K562 (cell line): ENCODE measurements at regions not wholly inside any gene's neighbourhood (a gene's known extent, or its start where the extent isn't known, plus 50 kb on each side); places are given as distances from the start of the nearest gene placed in this dataset.

Source experiments
- CCAR2 ChIP-seq: fragments of 200-400 bp; formaldehyde crosslinking; IDR thresholded peaks from 2 replicates; pipeline ENCODE4 v1.6.1; 2017; ENCODE audit warnings: mild to moderate bottlenecking, low read depth, low read length
- CHD2 ChIP-seq: IDR thresholded peaks from 2 replicates; pipeline ENCODE4 v1.6.1; 2011; ENCODE audit warnings: low read depth, low read length
- MCM3 ChIP-seq: fragments of 450-650 bp; IDR thresholded peaks from 2 replicates; pipeline ENCODE4 v1.6.1; 2016
- NRF1 ChIP-seq, 2 experiments: fragments of 450-650 bp; IDR thresholded peaks in 1 of 2; conservative IDR thresholded peaks in 1 of 2; 2 replicates each; pipeline ENCODE4 v1.6.1; 2014; ENCODE audit warnings: mild to moderate bottlenecking in 2 of 2
- PHF21A ChIP-seq: fragments of 450-650 bp; IDR thresholded peaks from 2 replicates; pipeline ENCODE4 v1.6.1; 2017; ENCODE audit warnings: low read depth, borderline replicate concordance
- RAD51 ChIP-seq: fragments of 450-650 bp; IDR thresholded peaks from 2 replicates; pipeline ENCODE4 v1.7.1; 2016; ENCODE audit warnings: low read depth, mild to moderate bottlenecking, borderline replicate concordance
- TARDBP ChIP-seq: fragments of 450-650 bp; IDR thresholded peaks from 2 replicates; pipeline ENCODE4 v1.6.1; 2016
- ZBTB1 ChIP-seq: sonication (generic); formaldehyde crosslinking; IDR thresholded peaks from 2 replicates; pipeline ENCODE4 v1.8.1; 2023; ENCODE audit warnings: missing genetic modification reagents, low read depth, mild to moderate bottlenecking, borderline replicate concordance
- ZNF232 ChIP-seq: sonication (generic); formaldehyde crosslinking; IDR thresholded peaks from 2 replicates; pipeline ENCODE4 v1.8.0; 2022; ENCODE audit warnings: mild to moderate bottlenecking, missing genetic modification reagents
- TF ChIP-seq, protein P1 (sequence below), 2 experiments: fragments of 450-650 bp; IDR thresholded peaks; 2 replicates each; pipeline ENCODE4 v1.6.1; 2016; ENCODE audit warnings: mild to moderate bottlenecking in 2 of 2, borderline replicate concordance in 1 of 2, low read depth in 1 of 2, moderate library complexity in 1 of 2
- TF ChIP-seq, protein P2 (sequence below): fragments of 450-650 bp; IDR thresholded peaks from 2 replicates; pipeline ENCODE4 v1.6.1; 2018; ENCODE audit not compliant: partially characterized antibody
- TF ChIP-seq, protein P3 (sequence below): fragments of 150-350 bp; conservative IDR thresholded peaks from 2 replicates; pipeline ENCODE4 v1.6.1; 2014; ENCODE audit warnings: low read length
- TF ChIP-seq, protein P4 (sequence below): conservative IDR thresholded peaks from 2 replicates; pipeline ENCODE4 v1.6.1; 2011; ENCODE audit warnings: low read depth, mild to moderate bottlenecking, low read length; ENCODE audit not compliant: control insufficient read depth
- TF ChIP-seq, protein P5 (sequence below), 3 experiments: IDR thresholded peaks in 2 of 3; conservative IDR thresholded peaks in 1 of 3; 2 replicates each; pipeline ENCODE4 v1.5.1; 2011 to 2012; ENCODE audit warnings: low read length in 3 of 3, mild to moderate bottlenecking in 3 of 3, control low read depth in 2 of 3, improper control_type of control experiment in 1 of 3, inconsistent platforms in 1 of 3, low read depth in 1 of 3, mixed read lengths in 1 of 3, moderate library complexity in 1 of 3; ENCODE audit not compliant: insufficient read depth in 2 of 3

DNA sequence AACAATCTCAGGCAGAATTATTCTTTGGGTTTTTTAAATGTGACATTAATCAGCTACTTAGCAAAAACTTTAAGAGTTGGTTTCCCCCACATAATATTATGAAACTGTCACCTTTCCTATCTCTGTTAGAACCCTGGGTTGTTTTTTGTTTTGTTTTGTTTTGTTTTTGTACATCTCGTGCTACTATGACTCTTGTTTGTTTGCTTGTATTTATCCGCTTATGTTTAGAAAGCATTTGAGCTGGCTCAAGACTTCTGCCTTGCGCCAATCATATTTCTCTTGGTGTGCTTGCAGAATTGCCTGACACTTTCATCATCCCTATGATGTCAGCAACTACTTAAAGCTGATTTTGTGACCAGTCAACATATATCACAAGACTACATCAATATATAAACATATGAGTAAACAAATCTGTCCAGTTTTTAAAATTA lies 116.9 kb downstream of the DCLK3 start:
- TF ChIP-seq, protein P1, sequence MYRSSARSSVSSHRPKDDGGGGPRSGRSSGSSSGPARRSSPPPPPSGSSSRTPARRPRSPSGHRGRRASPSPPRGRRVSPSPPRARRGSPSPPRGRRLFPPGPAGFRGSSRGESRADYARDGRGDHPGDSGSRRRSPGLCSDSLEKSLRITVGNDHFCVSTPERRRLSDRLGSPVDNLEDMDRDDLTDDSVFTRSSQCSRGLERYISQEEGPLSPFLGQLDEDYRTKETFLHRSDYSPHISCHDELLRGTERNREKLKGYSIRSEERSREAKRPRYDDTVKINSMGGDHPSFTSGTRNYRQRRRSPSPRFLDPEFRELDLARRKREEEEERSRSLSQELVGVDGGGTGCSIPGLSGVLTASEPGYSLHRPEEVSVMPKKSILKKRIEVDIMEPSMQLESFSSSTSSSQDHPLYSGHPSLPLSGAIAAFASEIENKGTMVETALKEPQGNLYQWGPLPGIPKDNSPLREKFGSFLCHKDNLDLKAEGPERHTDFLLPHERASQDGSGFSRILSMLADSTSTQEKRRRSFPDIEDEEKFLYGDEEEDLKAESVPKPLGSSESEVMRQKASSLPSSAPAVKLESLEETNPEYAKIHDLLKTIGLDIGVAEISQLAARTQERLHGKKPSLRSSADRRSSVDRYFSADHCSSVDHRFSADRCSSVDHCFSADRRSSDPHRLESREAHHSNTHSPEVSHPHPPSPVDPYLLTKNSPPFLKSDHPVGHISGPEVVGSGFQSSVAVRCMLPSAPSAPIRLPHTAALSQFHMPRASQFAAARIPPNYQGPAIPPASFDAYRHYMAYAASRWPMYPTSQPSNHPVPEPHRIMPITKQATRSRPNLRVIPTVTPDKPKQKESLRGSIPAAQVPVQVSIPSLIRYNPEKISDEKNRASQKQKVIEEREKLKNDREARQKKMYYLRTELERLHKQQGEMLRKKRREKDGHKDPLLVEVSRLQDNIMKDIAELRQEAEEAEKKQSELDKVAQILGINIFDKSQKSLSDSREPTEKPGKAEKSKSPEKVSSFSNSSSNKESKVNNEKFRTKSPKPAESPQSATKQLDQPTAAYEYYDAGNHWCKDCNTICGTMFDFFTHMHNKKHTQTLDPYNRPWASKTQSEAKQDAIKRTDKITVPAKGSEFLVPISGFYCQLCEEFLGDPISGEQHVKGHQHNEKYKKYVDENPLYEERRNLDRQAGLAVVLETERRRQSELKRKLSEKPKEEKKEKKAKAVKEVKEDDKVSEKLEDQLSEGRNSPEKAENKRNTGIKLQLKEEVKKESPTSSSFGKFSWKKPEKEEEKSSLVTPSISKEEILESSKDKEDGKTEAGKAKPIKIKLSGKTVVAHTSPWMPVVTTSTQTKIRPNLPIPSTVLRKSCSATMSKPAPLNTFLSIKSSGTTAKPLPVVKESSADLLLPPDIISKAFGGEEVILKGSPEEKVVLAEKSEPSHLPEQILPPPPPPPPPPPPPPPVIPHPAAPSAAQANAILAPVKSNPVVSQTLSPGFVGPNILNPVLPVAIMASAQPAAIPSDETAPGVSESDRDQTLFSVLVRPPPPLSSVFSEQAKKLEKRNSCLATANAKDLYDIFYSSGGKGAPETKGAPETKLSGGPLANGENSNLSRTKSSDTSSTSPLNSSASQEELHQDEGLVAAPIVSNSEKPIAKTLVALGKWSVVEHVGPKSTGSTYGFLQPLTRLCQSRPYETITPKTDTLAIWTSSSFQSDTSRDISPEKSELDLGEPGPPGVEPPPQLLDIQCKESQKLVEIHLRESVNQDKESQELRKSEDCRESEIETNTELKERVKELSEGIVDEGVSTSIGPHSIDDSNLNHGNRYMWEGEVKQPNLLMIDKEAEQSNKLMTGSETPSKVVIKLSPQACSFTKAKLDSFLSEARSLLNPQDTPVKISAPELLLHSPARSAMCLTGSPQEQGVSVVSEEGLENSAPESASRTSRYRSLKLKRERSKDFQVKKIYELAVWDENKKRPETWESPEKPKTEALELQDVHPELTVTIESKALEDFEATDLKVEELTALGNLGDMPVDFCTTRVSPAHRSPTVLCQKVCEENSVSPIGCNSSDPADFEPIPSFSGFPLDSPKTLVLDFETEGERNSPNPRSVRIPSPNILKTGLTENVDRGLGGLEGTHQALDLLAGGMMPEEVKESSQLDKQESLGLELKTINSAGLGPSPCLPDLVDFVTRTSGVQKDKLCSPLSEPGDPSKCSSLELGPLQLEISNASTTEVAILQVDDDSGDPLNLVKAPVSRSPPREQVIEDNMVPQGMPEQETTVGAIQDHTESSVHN (IDR thresholded peaks at IDR 0.05; ENCODE audit: borderline replicate concordance in 1 of 2, low read depth in 1 of 2) = 0 out of 4 replicates have a peak, but pooled peaks of 1 of the 2 experiments have one; percentile 19
- TF ChIP-seq CCAR2 (no peak), PHF21A (no peak), ZNF232 (CRISPR knock-in tag) (no peak), ZBTB1 (CRISPR knock-in tag) (no peak), MCM3 (no peak), TARDBP (no peak), NRF1 (conservative IDR thresholded peaks at IDR 0.05 in 1 of 2, IDR thresholded peaks at IDR 0.05 in 1 of 2) (peak in 1 of 2 experiments; percentile 21; a peak in 1 of 4 replicates), CHD2 (no peak), RAD51 (no peak)
- TF ChIP-seq, protein P2, sequence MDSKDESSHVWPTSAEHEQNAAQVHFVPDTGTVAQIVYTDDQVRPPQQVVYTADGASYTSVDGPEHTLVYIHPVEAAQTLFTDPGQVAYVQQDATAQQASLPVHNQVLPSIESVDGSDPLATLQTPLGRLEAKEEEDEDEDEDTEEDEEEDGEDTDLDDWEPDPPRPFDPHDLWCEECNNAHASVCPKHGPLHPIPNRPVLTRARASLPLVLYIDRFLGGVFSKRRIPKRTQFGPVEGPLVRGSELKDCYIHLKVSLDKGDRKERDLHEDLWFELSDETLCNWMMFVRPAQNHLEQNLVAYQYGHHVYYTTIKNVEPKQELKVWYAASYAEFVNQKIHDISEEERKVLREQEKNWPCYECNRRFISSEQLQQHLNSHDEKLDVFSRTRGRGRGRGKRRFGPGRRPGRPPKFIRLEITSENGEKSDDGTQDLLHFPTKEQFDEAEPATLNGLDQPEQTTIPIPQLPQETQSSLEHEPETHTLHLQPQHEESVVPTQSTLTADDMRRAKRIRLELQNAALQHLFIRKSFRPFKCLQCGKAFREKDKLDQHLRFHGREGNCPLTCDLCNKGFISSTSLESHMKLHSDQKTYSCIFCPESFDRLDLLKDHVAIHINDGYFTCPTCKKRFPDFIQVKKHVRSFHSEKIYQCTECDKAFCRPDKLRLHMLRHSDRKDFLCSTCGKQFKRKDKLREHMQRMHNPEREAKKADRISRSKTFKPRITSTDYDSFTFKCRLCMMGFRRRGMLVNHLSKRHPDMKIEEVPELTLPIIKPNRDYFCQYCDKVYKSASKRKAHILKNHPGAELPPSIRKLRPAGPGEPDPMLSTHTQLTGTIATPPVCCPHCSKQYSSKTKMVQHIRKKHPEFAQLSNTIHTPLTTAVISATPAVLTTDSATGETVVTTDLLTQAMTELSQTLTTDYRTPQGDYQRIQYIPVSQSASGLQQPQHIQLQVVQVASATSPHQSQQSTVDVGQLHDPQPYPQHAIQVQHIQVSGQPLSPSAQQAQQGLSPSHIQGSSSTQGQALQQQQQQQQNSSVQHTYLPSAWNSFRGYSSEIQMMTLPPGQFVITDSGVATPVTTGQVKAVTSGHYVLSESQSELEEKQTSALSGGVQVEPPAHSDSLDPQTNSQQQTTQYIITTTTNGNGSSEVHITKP = peak; percentile 7
- TF ChIP-seq, protein P3, sequence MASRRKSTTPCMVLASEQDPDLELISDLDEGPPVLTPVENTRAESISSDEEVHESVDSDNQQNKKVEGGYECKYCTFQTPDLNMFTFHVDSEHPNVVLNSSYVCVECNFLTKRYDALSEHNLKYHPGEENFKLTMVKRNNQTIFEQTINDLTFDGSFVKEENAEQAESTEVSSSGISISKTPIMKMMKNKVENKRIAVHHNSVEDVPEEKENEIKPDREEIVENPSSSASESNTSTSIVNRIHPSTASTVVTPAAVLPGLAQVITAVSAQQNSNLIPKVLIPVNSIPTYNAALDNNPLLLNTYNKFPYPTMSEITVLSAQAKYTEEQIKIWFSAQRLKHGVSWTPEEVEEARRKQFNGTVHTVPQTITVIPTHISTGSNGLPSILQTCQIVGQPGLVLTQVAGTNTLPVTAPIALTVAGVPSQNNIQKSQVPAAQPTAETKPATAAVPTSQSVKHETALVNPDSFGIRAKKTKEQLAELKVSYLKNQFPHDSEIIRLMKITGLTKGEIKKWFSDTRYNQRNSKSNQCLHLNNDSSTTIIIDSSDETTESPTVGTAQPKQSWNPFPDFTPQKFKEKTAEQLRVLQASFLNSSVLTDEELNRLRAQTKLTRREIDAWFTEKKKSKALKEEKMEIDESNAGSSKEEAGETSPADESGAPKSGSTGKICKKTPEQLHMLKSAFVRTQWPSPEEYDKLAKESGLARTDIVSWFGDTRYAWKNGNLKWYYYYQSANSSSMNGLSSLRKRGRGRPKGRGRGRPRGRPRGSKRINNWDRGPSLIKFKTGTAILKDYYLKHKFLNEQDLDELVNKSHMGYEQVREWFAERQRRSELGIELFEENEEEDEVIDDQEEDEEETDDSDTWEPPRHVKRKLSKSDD = no peak
- TF ChIP-seq, protein P4, sequence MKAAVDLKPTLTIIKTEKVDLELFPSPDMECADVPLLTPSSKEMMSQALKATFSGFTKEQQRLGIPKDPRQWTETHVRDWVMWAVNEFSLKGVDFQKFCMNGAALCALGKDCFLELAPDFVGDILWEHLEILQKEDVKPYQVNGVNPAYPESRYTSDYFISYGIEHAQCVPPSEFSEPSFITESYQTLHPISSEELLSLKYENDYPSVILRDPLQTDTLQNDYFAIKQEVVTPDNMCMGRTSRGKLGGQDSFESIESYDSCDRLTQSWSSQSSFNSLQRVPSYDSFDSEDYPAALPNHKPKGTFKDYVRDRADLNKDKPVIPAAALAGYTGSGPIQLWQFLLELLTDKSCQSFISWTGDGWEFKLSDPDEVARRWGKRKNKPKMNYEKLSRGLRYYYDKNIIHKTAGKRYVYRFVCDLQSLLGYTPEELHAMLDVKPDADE = no peak
- TF ChIP-seq, protein P5, sequence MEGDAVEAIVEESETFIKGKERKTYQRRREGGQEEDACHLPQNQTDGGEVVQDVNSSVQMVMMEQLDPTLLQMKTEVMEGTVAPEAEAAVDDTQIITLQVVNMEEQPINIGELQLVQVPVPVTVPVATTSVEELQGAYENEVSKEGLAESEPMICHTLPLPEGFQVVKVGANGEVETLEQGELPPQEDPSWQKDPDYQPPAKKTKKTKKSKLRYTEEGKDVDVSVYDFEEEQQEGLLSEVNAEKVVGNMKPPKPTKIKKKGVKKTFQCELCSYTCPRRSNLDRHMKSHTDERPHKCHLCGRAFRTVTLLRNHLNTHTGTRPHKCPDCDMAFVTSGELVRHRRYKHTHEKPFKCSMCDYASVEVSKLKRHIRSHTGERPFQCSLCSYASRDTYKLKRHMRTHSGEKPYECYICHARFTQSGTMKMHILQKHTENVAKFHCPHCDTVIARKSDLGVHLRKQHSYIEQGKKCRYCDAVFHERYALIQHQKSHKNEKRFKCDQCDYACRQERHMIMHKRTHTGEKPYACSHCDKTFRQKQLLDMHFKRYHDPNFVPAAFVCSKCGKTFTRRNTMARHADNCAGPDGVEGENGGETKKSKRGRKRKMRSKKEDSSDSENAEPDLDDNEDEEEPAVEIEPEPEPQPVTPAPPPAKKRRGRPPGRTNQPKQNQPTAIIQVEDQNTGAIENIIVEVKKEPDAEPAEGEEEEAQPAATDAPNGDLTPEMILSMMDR (IDR thresholded peaks at IDR 0.05 in 2 of 3, conservative IDR thresholded peaks at IDR 0.05 in 1 of 3; ENCODE audit: insufficient read depth in 2 of 3, low read depth in 1 of 3, low read length in 3 of 3) = no peak
